ENCODE measurements at regions not wholly inside any gene's neighbourhood (a gene's known extent, or its start where the extent isn't known, plus 50 kb on each side); places are given as distances from the start of the nearest gene placed in this dataset.

GRCh38 chr20:48377940-48378339 is 449.9 kb downstream of the PREX1 start (continued):
- peak; percentile 69 for TF ChIP-seq PPARG (CRISPR knock-in tag; conservative IDR thresholded peaks at IDR 0.05)
- no peak for TF ChIP-seq SOX6 (IDR thresholded peaks at IDR 0.05)
- peak; percentile 44; the same call in 1 of the 2 replicates for TF ChIP-seq SOX6 (CRISPR knock-in tag; IDR thresholded peaks at IDR 0.05)
- no peak for TF ChIP-seq ZNF704 (CRISPR knock-in tag; IDR thresholded peaks at IDR 0.05; ENCODE audit: borderline replicate concordance)
- peak; percentile 75; the same call in 1 of the 2 replicates for TF ChIP-seq ZNF205 (CRISPR knock-in tag; IDR thresholded peaks at IDR 0.05)
- no peak for TF ChIP-seq AHR (CRISPR knock-in tag; IDR thresholded peaks at IDR 0.05)
- no peak for TF ChIP-seq ZNF264 (CRISPR knock-in tag; IDR thresholded peaks at IDR 0.05)
- TF ChIP-seq PHF20 (CRISPR knock-in tag; IDR thresholded peaks at IDR 0.05), result no peak
- peak; percentile 25; the same call in 1 of the 2 replicates for TF ChIP-seq ETV5 (CRISPR knock-in tag; IDR thresholded peaks at IDR 0.05; ENCODE audit: borderline replicate concordance)
- TF ChIP-seq RFXAP (CRISPR knock-in tag; IDR thresholded peaks at IDR 0.05; ENCODE audit: borderline replicate concordance), result no peak
- TF ChIP-seq ZNF639 (CRISPR knock-in tag; conservative IDR thresholded peaks at IDR 0.05), result no peak
- TF ChIP-seq ZNF687 (CRISPR knock-in tag; IDR thresholded peaks at IDR 0.05), result no peak
- no peak for TF ChIP-seq NR0B2 (CRISPR knock-in tag; IDR thresholded peaks at IDR 0.05)
- TF ChIP-seq ZNF570 (CRISPR knock-in tag; IDR thresholded peaks at IDR 0.05; ENCODE audit: borderline replicate concordance), result no peak
- no peak for TF ChIP-seq E2F2 (CRISPR knock-in tag; IDR thresholded peaks at IDR 0.05; ENCODE audit: borderline replicate concordance)
- no peak for TF ChIP-seq ARNT (IDR thresholded peaks at IDR 0.05)
- TF ChIP-seq ZNF543 (CRISPR knock-in tag; IDR thresholded peaks at IDR 0.05), result no peak
- no peak for TF ChIP-seq DRAP1 (CRISPR knock-in tag; IDR thresholded peaks at IDR 0.05)
- TF ChIP-seq ZNF496 (CRISPR knock-in tag; IDR thresholded peaks at IDR 0.05; ENCODE audit: insufficient replicate concordance), result no peak
- no peak for TF ChIP-seq HCFC1 (IDR thresholded peaks at IDR 0.05; ENCODE audit: low read depth, low read length)
- no peak for TF ChIP-seq ZFP1 (CRISPR knock-in tag; IDR thresholded peaks at IDR 0.05)
- no peak for TF ChIP-seq ZNF317 (CRISPR knock-in tag; IDR thresholded peaks at IDR 0.05)
- TF ChIP-seq CERS6 (CRISPR knock-in tag; IDR thresholded peaks at IDR 0.05), result no peak
